ENCODE measurements at regions not wholly inside any gene's neighbourhood (a gene's known extent, or its start where the extent isn't known, plus 50 kb on each side); places are given as distances from the start of the nearest gene placed in this dataset.

- intact Hi-C loops (cut with micrococcal nuclease; ENCODE audit: unreplicated experiment): no loop called here
- no peak for DNase-seq (ENCODE audit: low spot score)
- H3K9me3 ChIP-seq (ENCODE audit: low read depth, low read length, poor library complexity, severe bottlenecking): peaks cover 12% of the 10 kb centered on the region
- no peaks in the 10 kb centered on the region for H3K4me1 ChIP-seq (ENCODE audit: insufficient read depth, low read length, poor library complexity, severe bottlenecking)
- no peaks in the 10 kb centered on the region for H3K36me3 ChIP-seq (ENCODE audit: insufficient read depth, low read length, poor library complexity, severe bottlenecking)
- BruUV-seq (replicated peaks): no TSS peak
- ChIA-PET POLR2A (ENCODE audit: low non-redundant PET) (no interaction called here), CTCF (no interaction called here)
- no peaks in the 10 kb centered on the region for H3K27me3 ChIP-seq (replicated peaks; ENCODE audit: insufficient read depth, low read depth, low read length, poor library complexity)
- H3K27ac ChIP-seq (ENCODE audit: low read depth, low read length, poor library complexity, severe bottlenecking): no peak overlapping the region
- TF ChIP-seq EZH2 (IDR thresholded peaks at IDR 0.05; ENCODE audit: borderline replicate concordance, low read depth, low read length, poor library complexity, severe bottlenecking): no peak
- TF ChIP-seq, protein P1, sequence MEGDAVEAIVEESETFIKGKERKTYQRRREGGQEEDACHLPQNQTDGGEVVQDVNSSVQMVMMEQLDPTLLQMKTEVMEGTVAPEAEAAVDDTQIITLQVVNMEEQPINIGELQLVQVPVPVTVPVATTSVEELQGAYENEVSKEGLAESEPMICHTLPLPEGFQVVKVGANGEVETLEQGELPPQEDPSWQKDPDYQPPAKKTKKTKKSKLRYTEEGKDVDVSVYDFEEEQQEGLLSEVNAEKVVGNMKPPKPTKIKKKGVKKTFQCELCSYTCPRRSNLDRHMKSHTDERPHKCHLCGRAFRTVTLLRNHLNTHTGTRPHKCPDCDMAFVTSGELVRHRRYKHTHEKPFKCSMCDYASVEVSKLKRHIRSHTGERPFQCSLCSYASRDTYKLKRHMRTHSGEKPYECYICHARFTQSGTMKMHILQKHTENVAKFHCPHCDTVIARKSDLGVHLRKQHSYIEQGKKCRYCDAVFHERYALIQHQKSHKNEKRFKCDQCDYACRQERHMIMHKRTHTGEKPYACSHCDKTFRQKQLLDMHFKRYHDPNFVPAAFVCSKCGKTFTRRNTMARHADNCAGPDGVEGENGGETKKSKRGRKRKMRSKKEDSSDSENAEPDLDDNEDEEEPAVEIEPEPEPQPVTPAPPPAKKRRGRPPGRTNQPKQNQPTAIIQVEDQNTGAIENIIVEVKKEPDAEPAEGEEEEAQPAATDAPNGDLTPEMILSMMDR (conservative IDR thresholded peaks at IDR 0.05; ENCODE audit: low read depth, low read length): no peak
- no peak overlapping the region for H3K4me3 ChIP-seq (ENCODE audit: low read depth, low read length, poor library complexity, severe bottlenecking)
These were observed 187.2 kb downstream of the RPL10L start for GRCh38 chr14:46464341-46464740.

GRCh38 chr14:46451800-46452199 lies 199.8 kb downstream of the RPL10L start:
- peaks cover 6% of the 10 kb centered on the region for H3K9me3 ChIP-seq (ENCODE audit: low read depth, low read length, poor library complexity, severe bottlenecking)
- H3K36me3 ChIP-seq (ENCODE audit: insufficient read depth, low read length, poor library complexity, severe bottlenecking): no peaks in the 10 kb centered on the region
- ChIA-PET POLR2A (ENCODE audit: low non-redundant PET) (no interaction called here), CTCF (no interaction called here)
- BruUV-seq (replicated peaks): no TSS peak
- no peak for TF ChIP-seq EZH2 (IDR thresholded peaks at IDR 0.05; ENCODE audit: borderline replicate concordance, low read depth, low read length, poor library complexity, severe bottlenecking)
- no peaks in the 10 kb centered on the region for H3K4me1 ChIP-seq (ENCODE audit: insufficient read depth, low read length, poor library complexity, severe bottlenecking)
- no peak for DNase-seq (ENCODE audit: low spot score)
- H3K27me3 ChIP-seq (replicated peaks; ENCODE audit: insufficient read depth, low read depth, low read length, poor library complexity): no peaks in the 10 kb centered on the region
- H3K27ac ChIP-seq (ENCODE audit: low read depth, low read length, poor library complexity, severe bottlenecking): no peak overlapping the region
- intact Hi-C loops (cut with micrococcal nuclease; ENCODE audit: unreplicated experiment): no loop called here
- H3K4me3 ChIP-seq (ENCODE audit: low read depth, low read length, poor library complexity, severe bottlenecking): no peak overlapping the region

GRCh38 chr14:46444666-46445065 lies 206.9 kb downstream of the RPL10L start:
- BruUV-seq (replicated peaks): no TSS peak
- H3K36me3 ChIP-seq (ENCODE audit: insufficient read depth, low read length, poor library complexity, severe bottlenecking): no peaks in the 10 kb centered on the region
- ChIA-PET CTCF (no interaction called here), POLR2A (ENCODE audit: low non-redundant PET) (no interaction called here)
- no peak for TF ChIP-seq EZH2 (IDR thresholded peaks at IDR 0.05; ENCODE audit: borderline replicate concordance, low read depth, low read length, poor library complexity, severe bottlenecking)
- TF ChIP-seq, protein P1 (conservative IDR thresholded peaks at IDR 0.05; ENCODE audit: low read depth, low read length): no peak
- H3K9me3 ChIP-seq (ENCODE audit: low read depth, low read length, poor library complexity, severe bottlenecking): peaks cover under 1% of the 10 kb centered on the region
- intact Hi-C loops (cut with micrococcal nuclease; ENCODE audit: unreplicated experiment): no loop called here
- H3K27me3 ChIP-seq (replicated peaks; ENCODE audit: insufficient read depth, low read depth, low read length, poor library complexity): no peaks in the 10 kb centered on the region
- H3K27ac ChIP-seq (ENCODE audit: low read depth, low read length, poor library complexity, severe bottlenecking): no peak overlapping the region
- H3K4me3 ChIP-seq (ENCODE audit: low read depth, low read length, poor library complexity, severe bottlenecking): no peak overlapping the region
- no peak for DNase-seq (ENCODE audit: low spot score)
- no peaks in the 10 kb centered on the region for H3K4me1 ChIP-seq (ENCODE audit: insufficient read depth, low read length, poor library complexity, severe bottlenecking)

GRCh38 chr14:46433381-46433780 lies 218.2 kb downstream of the RPL10L start:
- Histone ChIP-seq H3K27me3 (replicated peaks; ENCODE audit: insufficient read depth, low read depth, low read length, poor library complexity) (no peaks in the 10 kb centered on the region), H3K27ac (ENCODE audit: low read depth, low read length, poor library complexity, severe bottlenecking) (no peak overlapping the region), H3K36me3 (ENCODE audit: insufficient read depth, low read length, poor library complexity, severe bottlenecking) (no peaks in the 10 kb centered on the region), H3K4me1 (ENCODE audit: insufficient read depth, low read length, poor library complexity, severe bottlenecking) (no peaks in the 10 kb centered on the region), H3K4me3 (ENCODE audit: low read depth, low read length, poor library complexity, severe bottlenecking) (no peak overlapping the region), H3K9me3 (ENCODE audit: low read depth, low read length, poor library complexity, severe bottlenecking) (no peaks in the 10 kb centered on the region)
- TF ChIP-seq, protein P1 (conservative IDR thresholded peaks at IDR 0.05; ENCODE audit: low read depth, low read length): no peak
- no peak for TF ChIP-seq EZH2 (IDR thresholded peaks at IDR 0.05; ENCODE audit: borderline replicate concordance, low read depth, low read length, poor library complexity, severe bottlenecking)
- intact Hi-C loops (cut with micrococcal nuclease; ENCODE audit: unreplicated experiment): no loop called here
- no peak for DNase-seq (ENCODE audit: low spot score)
- no TSS peak for BruUV-seq (replicated peaks)
- ChIA-PET POLR2A (ENCODE audit: low non-redundant PET) (no interaction called here), CTCF (no interaction called here)

All from A673 (cell line).